OCI-LY3 (cell line): ENCODE measurements at regions not wholly inside any gene's neighbourhood (a gene's known extent, or its start where the extent isn't known, plus 50 kb on each side); places are given as distances from the start of the nearest gene placed in this dataset.

Experiments
- EZH2phosphoT487 ChIP-seq: fragments of 200-600 bp; shearing (Covaris generic); IDR thresholded peaks from 2 replicates; pipeline ENCODE4 v1.6.1; 2018; ENCODE audit warnings: antibody characterized with exemption, mixed run types, low read depth
- TF ChIP-seq, protein P1 (sequence below): fragments of 200-600, 300-600 bp; sonication (generic); IDR thresholded peaks from 2 replicates; pipeline ENCODE4 v1.5.1; 2014; ENCODE audit warnings: antibody characterized with exemption, low read length, low read depth

DNA sequence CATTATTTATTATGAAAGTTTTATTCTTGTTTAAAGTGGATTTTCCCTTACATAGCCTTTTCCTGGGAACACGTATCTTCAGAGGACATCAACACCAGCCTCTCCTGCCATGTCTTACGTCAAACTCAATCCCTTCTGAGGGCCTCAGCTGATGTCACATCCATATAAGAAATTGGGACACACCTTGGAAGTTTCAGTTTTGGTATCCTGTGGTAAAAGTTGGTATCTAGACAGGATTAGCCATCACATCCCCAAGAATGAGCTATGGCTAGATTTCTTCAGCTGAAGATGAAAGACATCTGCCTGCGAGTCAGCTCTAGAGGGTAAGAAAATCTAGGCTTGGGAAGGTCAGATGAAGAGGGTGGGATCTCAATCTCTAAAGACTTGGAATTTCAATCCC, 75.8 kb upstream of the ZNF516 start:
- TF ChIP-seq, protein P1, sequence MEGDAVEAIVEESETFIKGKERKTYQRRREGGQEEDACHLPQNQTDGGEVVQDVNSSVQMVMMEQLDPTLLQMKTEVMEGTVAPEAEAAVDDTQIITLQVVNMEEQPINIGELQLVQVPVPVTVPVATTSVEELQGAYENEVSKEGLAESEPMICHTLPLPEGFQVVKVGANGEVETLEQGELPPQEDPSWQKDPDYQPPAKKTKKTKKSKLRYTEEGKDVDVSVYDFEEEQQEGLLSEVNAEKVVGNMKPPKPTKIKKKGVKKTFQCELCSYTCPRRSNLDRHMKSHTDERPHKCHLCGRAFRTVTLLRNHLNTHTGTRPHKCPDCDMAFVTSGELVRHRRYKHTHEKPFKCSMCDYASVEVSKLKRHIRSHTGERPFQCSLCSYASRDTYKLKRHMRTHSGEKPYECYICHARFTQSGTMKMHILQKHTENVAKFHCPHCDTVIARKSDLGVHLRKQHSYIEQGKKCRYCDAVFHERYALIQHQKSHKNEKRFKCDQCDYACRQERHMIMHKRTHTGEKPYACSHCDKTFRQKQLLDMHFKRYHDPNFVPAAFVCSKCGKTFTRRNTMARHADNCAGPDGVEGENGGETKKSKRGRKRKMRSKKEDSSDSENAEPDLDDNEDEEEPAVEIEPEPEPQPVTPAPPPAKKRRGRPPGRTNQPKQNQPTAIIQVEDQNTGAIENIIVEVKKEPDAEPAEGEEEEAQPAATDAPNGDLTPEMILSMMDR = no peak
- no peak for TF ChIP-seq EZH2phosphoT487
